SU-DHL-6 (cell line): ENCODE measurements at regions not wholly inside any gene's neighbourhood (a gene's known extent, or its start where the extent isn't known, plus 50 kb on each side); places are given as distances from the start of the nearest gene placed in this dataset.

Source experiments
- H2AFZ ChIP-seq: fragments of 200-600 bp; sonication (generic); 2 replicates; pipeline ENCODE4 v1.6.1; 2014; ENCODE audit warnings: low read depth, mild to moderate bottlenecking, moderate library complexity, mixed read lengths, antibody characterized with exemption, low read length; ENCODE audit not compliant: severe bottlenecking
- H3F3A ChIP-seq: fragments of 200-600 bp; shearing (Covaris generic); 2 replicates; pipeline ENCODE4 v1.6.0; 2016; ENCODE audit warnings: antibody characterized with exemption, mild to moderate bottlenecking; ENCODE audit not compliant: insufficient read depth
- H3K27ac ChIP-seq: fragments of 200-600 bp; sonication (generic); 2 replicates; pipeline ENCODE4 v1.5.1; 2016; ENCODE audit warnings: low read depth, mild to moderate bottlenecking, low read length, moderate library complexity, mixed read lengths
- H3K27me3 ChIP-seq: fragments of 200-600 bp; sonication (generic), shearing (Covaris generic); 2 replicates; pipeline ENCODE4 v1.6.0; 2014; ENCODE audit warnings: mild to moderate bottlenecking, low read length
- H3K36me3 ChIP-seq: fragments of 200-600 bp; sonication (generic); 2 replicates; pipeline ENCODE4 v1.6.1; 2014; ENCODE audit warnings: mild to moderate bottlenecking, low read length, mixed read lengths
- H3K4me2 ChIP-seq: fragments of 300-600, 200-600 bp; shearing (Covaris generic), sonication (generic); 2 replicates; pipeline ENCODE4 v1.6.0; 2014; ENCODE audit warnings: low read length, low read depth, mild to moderate bottlenecking; ENCODE audit not compliant: poor library complexity, severe bottlenecking
- H3K4me3 ChIP-seq: fragments of 200-600 bp; sonication (generic); 2 replicates; pipeline ENCODE4 v1.5.1; 2014; ENCODE audit warnings: antibody characterized with exemption, low read length, mild to moderate bottlenecking, mixed read lengths; ENCODE audit not compliant: insufficient read depth, poor library complexity, severe bottlenecking
- H3K79me2 ChIP-seq: fragments of 200-600 bp; sonication (generic); 2 replicates; pipeline ENCODE4 v1.6.1; 2014; ENCODE audit warnings: mild to moderate bottlenecking, low read length, moderate library complexity; ENCODE audit not compliant: insufficient read depth
- H3K9ac ChIP-seq: fragments of 200-600 bp; sonication (generic); 2 replicates; pipeline ENCODE4 v1.7.0; 2014; ENCODE audit warnings: mild to moderate bottlenecking, low read length
- H3K9me2 ChIP-seq: fragments of 200-600 bp; sonication (generic); replicated peaks from 2 replicates; pipeline ENCODE4 v1.6.1; 2014; ENCODE audit warnings: low read length; ENCODE audit not compliant: insufficient read depth
- H3K9me3 ChIP-seq: fragments of 200-600 bp; sonication (generic); 2 replicates; pipeline ENCODE4 v1.6.1; 2014; ENCODE audit warnings: low read length, mixed read lengths; ENCODE audit not compliant: insufficient read depth
- H4K20me1 ChIP-seq: fragments of 200-600 bp; sonication (generic); 2 replicates; pipeline ENCODE4 v1.6.1; 2014; ENCODE audit warnings: low read depth, mild to moderate bottlenecking, antibody characterized with exemption, low read length, moderate library complexity, mixed read lengths
- CTCF ChIP-seq: fragments of 200-600 bp; sonication (generic); IDR thresholded peaks from one replicate; pipeline ENCODE4 v1.5.1; 2017; ENCODE audit warnings: antibody characterized with exemption, mild to moderate bottlenecking, low read length, moderate library complexity; ENCODE audit not compliant: insufficient read depth, poor library complexity, severe bottlenecking
- EZH2phosphoT487 ChIP-seq: fragments of 200-600 bp; sonication (generic), shearing (Covaris generic); conservative IDR thresholded peaks from 2 replicates; pipeline ENCODE4 v1.6.1; 2018; ENCODE audit warnings: mild to moderate bottlenecking, antibody characterized with exemption, low read length, moderate library complexity, mixed read lengths

GRCh38 chr7:32142649-32143048 lies 72.4 kb upstream of the PDE1C start:
- Histone ChIP-seq H4K20me1 (no peaks in the 10 kb centered on the region), H3K9ac (no peak overlapping the region), H3K27ac (no peak overlapping the region), H3K36me3 (no peaks in the 10 kb centered on the region), H2AFZ (no peak overlapping the region), H3K4me3 (no peak overlapping the region), H3K4me2 (no peak overlapping the region), H3K27me3 (no peaks in the 10 kb centered on the region), H3K9me2 (no peaks in the 10 kb centered on the region), H3K79me2 (no peaks in the 10 kb centered on the region), H3F3A (no peaks in the 10 kb centered on the region), H3K9me3 (no peaks in the 10 kb centered on the region)
- no peak for TF ChIP-seq CTCF
- no peak for TF ChIP-seq EZH2phosphoT487

- H3K9ac ChIP-seq: no peak overlapping the region
- no peaks in the 10 kb centered on the region for H3K9me3 ChIP-seq
- H3K9me2 ChIP-seq: no peaks in the 10 kb centered on the region
- no peaks in the 10 kb centered on the region for H3K79me2 ChIP-seq
- H3K27ac ChIP-seq: no peak overlapping the region
- TF ChIP-seq CTCF (no peak), EZH2phosphoT487 (no peak)
- H3F3A ChIP-seq: no peaks in the 10 kb centered on the region
- H3K4me2 ChIP-seq: no peak overlapping the region
- no peak overlapping the region for H3K4me3 ChIP-seq
- H4K20me1 ChIP-seq: no peaks in the 10 kb centered on the region
- H3K36me3 ChIP-seq: no peaks in the 10 kb centered on the region
- H2AFZ ChIP-seq: no peak overlapping the region
- no peaks in the 10 kb centered on the region for H3K27me3 ChIP-seq
Measured at GRCh38 chr7:32140210-32140939, 70.2 kb upstream of the PDE1C start.

GRCh38 chr7:32137059-32137458 lies 66.9 kb upstream of the PDE1C start:
- Histone ChIP-seq H2AFZ (no peak overlapping the region), H3K9ac (no peak overlapping the region), H3K79me2 (no peaks in the 10 kb centered on the region), H4K20me1 (no peaks in the 10 kb centered on the region), H3K9me2 (no peaks in the 10 kb centered on the region), H3K36me3 (no peaks in the 10 kb centered on the region), H3K4me2 (no peak overlapping the region), H3K4me3 (no peak overlapping the region), H3K9me3 (no peaks in the 10 kb centered on the region), H3F3A (no peaks in the 10 kb centered on the region), H3K27me3 (no peaks in the 10 kb centered on the region), H3K27ac (no peak overlapping the region)
- no peak for TF ChIP-seq CTCF
- no peak for TF ChIP-seq EZH2phosphoT487
